GM21723 (cell line): ENCODE measurements at regions not wholly inside any gene's neighbourhood (a gene's known extent, or its start where the extent isn't known, plus 50 kb on each side); places are given as distances from the start of the nearest gene placed in this dataset.
"Not testable (repeated sequence)": the region's sequence is repeated elsewhere in the genome, so short reads cannot be mapped to it uniquely, and the experiment has no call there.

Source experiments
- ATAC-seq: cut with Tn5 transposase; IDR thresholded peaks from one replicate; pipeline ENCODE4 v1.9.1; 2021; ENCODE audit warnings: mild to moderate bottlenecking, moderate library complexity; ENCODE audit not compliant: unreplicated experiment

DNA sequence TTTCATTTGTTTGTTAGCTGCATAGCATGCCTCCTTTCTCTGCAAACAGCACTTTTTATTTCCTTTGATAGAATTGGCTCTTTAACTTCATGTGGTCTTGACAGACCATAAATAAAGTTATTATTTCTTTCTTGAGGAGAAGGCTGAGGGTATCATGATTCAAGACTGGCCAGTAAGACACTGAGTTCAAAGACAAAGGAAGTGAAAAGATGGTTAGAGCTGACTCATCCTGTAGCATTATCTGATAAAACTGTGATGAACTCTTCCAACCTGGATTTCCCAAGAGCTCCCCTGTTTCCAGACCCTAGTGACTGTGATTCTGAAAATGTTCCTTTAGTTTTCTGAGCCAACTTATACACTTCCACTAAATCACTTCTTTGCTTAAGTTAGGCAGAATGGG is 179.3 kb upstream of the FAT3 start:
- no peak for ATAC-seq

DNA sequence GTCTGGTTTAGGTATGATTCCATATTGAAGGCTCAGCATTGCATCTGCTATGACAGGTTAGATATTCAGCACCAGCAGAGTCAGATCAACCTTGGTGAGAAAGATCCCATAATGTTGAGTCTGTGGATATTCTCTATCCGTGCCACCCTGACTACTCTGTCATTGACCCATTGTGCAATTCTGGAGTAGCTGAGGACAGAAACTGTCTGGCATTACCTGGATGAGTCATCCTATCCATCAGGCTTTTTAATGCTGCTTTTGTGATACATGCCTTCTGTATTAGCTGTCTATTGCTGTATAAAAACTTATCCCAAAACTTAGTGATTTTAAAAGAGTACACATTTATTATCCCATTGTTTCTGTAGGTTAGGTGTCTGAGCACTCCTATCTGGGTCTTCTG is 189.1 kb upstream of the FAT3 start:
- no peak for ATAC-seq

GRCh38 chr11:92027136-92027535 is 197.5 kb upstream of the FAT3 start:
- ATAC-seq = not testable (repeated sequence)

DNA sequence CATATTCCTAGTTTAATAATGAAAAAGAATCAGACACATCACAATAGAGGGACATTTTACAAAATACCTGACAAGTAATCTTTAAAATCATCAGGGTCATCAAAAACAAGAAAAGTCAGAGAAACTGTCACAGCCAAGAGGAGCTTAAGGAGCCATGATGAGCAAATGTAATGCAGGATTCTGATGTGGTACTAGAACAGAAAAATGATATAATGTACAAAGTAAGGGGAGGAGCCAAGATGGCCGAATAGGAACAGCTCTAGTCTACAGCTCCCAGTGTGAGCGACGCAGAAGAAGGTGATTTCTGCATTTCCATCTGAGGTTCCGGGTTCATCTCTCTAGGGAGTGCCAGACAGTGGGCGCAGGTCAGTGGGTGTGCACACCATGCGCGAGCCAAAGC is 198.0 kb upstream of the FAT3 start:
- no peak for ATAC-seq

DNA sequence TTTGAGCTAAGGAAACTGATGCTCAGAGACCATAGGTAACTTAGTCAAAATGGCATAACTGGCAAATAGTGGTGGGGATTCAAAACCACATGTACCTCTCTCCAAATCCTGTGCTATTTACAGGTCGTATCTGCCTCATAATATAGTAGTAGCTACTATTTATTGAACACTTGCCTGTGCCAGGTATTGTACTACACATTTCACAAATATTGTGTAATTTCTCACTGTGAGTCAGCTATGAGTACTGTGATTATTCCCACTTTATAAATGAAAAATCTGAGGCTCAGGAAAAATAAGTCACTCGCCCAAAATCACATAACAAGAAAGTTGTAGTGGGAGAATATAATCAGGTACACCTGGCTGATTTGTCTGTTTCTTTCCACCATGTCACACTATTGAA is 199.8 kb upstream of the FAT3 start:
- no peak for ATAC-seq

DNA sequence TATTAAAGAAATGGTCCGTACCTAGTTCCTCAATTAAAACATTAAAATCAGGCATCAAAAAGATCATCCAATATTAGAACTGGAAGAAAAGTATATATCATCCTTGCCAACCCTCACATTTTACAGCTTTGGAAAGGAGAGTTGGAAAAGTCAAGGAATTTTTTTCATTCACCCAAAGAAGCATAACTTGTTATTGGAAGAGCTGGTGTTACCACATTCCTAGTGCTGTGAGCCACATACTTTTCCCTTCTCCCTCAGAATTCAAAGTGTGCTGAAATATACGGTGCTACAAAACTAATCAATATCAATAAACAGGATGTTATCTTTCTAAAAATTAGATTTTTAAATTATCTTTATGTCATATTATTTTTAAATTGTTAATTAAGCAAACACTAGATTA is 202.1 kb upstream of the FAT3 start:
- no peak for ATAC-seq

GRCh38 chr11:92018332-92018731 is 206.3 kb upstream of the FAT3 start:
- no peak for ATAC-seq

GRCh38 chr11:92008249-92008648 is 216.4 kb upstream of the FAT3 start:
- ATAC-seq = no peak

- no peak for ATAC-seq
These were observed 222.1 kb upstream of the FAT3 start for GRCh38 chr11:92002568-92002967.

- ATAC-seq = no peak
These were observed 226.1 kb upstream of the FAT3 start for GRCh38 chr11:91998481-91998880.

DNA sequence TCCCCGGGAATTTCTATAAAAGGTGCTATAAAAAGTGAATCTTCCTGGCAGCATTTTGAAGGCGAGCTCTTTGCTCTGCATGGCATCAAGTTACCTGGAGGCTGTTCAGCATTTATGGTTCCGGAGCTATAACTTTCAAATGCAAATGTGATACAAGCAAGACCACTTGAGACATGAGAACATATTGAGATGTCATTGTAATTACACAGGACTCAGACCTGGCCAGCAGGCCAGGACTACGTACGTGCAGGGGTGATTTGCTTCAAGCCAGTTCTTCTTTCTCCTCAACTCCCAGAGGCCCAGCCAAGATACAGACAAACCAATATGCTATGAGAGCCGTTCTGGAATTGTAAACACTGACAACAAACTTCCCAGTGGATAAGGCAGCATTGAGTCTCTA is 227.4 kb upstream of the FAT3 start:
- no peak for ATAC-seq

DNA sequence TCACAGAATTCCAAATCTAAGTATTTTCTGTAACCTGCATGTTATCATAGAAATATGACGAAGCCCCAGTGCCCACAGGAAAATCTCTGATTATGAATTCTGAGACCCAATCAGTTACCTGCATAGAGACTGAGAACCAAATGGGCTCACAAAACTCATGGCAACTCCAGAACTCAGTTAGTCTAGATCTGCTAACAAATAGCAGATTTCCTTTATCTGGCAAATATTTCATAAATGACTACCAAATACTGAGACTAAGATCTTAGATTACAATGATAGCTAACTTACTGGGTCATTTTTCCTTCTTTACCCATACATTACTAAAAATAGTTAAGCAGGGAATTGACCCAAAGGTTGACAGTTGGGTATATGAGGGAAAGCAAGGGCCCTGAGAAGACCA is 228.1 kb upstream of the FAT3 start:
- no peak for ATAC-seq

GRCh38 chr11:91988443-91988842 is 236.2 kb upstream of the FAT3 start:
- not testable (repeated sequence) for ATAC-seq

DNA sequence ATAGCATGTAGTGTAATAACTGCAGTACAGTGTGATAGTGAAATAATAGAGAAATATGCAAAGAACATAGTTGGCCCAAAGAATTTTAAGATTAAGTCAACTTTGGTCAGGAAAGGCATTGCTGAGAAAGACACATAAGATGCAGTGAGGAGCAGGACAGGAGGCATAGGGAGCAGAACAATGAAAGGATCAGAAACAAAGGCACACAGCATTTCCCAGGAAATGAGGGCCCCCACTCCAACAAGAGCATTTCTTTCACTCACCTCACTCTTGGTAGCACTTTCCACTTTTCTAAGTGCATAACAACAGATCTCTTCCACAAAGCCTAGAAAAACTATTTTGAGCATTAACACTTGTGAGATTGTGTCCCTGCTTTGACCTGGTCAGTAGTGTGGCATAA is 238.4 kb upstream of the FAT3 start:
- no peak for ATAC-seq

DNA sequence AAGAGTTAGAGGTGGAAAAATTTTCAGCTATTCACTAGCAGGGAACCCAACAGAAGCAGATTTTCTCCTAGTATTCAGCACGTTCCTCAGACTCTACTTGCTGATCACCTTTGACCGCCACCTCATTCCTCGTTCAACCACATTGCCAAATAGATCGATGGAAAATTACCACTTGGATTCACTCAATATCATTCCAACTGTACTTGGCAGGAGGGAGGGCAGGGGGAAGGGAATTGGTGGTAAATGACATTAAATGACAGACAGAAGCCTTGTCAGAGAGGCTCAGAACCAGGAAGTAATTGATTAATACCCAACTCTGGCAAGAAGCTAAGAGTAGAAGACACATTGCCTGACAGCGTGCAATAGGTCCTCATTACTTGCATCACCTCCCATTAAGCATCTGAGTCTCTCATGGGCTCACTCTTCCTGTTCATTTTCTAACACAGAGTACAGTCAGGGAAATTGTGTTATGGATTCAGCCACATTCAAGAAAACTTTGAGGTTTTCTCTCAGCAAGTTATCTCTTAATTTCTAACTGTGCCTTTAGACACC is 240.5 kb upstream of the FAT3 start:
- ATAC-seq = no peak

DNA sequence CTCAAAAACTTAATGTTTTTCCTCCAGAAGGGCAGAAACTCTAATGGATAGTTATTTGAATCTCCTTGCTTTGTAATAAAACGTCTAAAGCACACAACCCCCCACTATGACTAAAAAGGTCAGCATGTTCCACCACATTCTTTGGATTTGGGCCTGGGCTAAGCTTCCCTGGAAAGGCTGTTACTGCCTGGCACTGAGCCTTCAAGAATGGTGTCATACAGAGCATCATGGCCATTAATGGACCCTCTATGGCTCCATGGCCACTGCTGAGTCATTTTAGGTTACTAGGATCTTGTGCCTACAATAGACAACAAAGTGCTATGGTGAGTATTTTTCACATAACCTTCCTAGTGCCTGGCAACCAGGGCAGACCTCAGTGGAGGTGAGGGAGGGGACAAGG is 242.6 kb upstream of the FAT3 start:
- ATAC-seq = no peak

DNA sequence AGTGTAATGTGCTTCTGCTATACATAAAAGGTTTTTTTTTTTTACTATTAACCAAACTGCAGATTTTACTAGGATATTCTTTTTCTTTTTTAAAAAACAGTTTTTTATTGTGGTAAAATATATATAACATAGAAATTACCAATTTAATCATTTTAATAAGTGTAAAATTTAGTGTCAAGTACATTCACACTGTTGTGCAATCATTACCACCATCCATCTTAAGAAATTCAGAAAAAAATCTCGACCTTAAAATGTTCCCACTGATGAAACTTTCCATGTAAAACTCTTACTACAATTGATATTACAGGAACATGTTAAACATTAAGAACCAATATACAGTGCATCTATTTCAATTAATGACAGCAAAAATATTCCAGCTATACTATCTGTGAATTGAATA is 244.8 kb upstream of the FAT3 start:
- ATAC-seq = no peak

GRCh38 chr11:91978747-91979146 is 245.9 kb upstream of the FAT3 start:
- ATAC-seq = no peak

- no peak for ATAC-seq
These were observed 251.9 kb upstream of the FAT3 start for GRCh38 chr11:91972665-91973266.

DNA sequence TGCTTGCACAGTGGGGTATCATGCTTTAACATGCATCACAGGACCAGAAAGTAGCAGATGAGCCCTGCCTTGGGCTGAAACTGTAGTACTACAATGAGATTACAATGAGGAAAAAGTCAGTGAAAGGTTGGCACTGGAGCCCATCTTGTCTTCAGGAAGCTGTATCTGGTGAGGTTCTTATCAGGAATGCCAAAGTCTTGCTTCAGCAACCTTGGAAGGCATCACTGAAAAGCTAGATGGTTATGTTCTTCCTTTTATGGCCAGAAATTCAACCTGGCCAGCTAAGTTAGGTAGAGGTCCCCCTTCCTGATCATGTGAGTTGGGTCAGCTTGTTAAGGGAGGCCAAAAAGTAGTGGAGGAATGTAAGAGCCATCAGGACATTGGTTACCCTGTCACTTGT is 254.0 kb upstream of the FAT3 start:
- no peak for ATAC-seq

DNA sequence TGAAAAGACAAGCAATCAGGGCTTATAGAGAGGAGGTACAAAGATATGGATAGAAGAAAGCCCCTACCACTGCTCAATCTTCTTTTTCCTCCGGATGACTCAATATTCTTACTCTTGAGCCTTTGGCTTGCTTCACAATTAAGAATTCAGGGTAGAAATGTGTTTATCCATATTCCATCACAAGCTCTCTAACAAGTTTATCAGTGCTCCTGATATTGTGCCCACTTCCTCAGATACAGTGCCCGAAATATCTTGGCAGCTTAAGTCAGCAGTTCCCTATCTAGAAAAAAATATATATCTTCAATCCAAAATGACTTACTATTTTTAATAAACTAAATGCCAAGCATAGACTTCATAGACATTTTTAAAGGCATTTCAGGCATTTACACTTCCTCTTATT is 255.1 kb upstream of the FAT3 start:
- no peak for ATAC-seq

DNA sequence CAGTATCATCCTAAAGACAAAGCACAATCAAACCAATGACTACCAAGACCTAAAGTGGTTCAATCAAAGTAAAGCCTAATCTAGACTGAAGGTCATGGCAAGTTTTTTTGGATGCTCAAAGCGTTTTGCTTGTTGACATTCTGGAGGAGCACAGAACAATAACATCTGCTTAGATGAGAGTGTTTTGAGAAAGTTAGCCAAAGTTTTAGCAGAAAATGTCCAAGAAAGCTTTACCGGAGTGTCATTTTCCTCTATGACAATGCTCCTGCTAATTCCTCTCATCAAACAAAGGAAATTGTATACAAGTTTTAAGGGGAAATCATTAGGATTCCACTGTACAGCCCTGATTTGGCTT is 256.9 kb upstream of the FAT3 start:
- ATAC-seq = no peak

GRCh38 chr11:91967026-91967690 is 257.5 kb upstream of the FAT3 start:
- no peak for ATAC-seq
